GM21390 (cell line): ENCODE measurements at regions not wholly inside any gene's neighbourhood (a gene's known extent, or its start where the extent isn't known, plus 50 kb on each side); places are given as distances from the start of the nearest gene placed in this dataset.

Experiments
- ATAC-seq: cut with Tn5 transposase; IDR thresholded peaks from one replicate; pipeline ENCODE4 v1.9.1; 2021; ENCODE audit not compliant: unreplicated experiment

DNA sequence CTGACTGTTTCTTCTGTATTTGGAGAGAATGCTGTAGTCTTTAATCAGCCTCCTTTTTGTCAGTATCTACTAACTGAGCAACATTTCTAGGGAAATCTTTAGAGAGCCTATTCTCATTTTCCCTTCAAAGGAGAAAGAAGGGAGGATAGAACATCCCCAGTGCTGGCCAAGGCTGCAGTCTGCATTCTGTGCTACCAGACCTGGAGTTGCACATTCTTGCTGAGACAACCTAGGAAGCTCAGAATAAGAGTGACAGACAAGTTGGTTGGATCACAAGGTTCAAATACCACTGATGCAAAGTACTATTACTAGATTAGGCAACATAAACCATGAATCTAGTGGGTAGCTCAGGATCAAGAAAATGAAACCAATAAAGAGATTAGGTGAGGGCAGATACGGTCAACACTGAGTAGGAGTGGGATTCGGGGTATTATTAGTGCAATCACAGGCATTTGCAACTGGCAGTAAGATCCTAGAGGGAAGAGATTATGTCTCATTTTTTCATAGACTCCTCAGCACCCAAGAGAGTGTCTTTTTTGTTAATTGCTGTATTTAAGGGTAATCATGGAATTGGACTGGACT lies 213.5 kb upstream of the FAM83B start:
- ATAC-seq, result no peak

DNA sequence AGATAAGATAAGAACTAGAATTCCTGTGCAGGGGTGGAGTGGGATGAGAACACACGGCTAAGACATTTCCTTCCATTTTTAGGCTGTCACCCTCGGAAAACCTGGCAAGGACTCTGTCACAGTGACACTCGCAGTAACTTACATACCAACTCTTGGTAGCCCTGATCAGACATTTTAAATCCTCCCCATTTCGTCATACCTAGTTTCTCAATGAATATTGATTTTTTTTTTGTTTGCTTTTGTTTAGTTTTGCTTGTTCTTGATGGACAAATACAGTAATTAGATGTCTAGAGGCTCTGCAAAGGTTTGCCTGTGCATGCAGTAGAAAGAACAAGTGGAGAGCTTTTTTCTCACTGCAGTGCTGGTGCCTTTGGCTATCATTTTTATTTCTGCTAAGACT lies 213.0 kb upstream of the FAM83B start:
- ATAC-seq, result no peak

DNA sequence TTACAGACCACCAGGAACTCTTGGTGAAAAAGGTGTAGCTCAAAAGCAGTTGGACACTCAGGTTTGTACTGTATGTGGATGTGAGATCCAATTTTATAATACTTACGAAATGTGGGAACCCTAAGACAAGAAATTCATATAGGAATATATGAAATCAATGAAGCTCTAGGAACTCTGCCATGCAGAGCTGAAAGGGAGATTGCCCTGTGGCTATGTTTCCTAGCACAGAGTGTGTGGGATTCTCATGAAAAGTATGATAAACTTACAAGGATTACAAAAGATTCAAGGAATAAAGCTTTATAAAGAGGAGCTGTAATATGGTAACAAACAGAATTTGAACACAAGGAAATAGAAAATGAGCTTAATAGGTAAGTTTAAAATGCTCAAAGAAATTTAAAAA lies 205.7 kb upstream of the FAM83B start:
- ATAC-seq, result no peak

DNA sequence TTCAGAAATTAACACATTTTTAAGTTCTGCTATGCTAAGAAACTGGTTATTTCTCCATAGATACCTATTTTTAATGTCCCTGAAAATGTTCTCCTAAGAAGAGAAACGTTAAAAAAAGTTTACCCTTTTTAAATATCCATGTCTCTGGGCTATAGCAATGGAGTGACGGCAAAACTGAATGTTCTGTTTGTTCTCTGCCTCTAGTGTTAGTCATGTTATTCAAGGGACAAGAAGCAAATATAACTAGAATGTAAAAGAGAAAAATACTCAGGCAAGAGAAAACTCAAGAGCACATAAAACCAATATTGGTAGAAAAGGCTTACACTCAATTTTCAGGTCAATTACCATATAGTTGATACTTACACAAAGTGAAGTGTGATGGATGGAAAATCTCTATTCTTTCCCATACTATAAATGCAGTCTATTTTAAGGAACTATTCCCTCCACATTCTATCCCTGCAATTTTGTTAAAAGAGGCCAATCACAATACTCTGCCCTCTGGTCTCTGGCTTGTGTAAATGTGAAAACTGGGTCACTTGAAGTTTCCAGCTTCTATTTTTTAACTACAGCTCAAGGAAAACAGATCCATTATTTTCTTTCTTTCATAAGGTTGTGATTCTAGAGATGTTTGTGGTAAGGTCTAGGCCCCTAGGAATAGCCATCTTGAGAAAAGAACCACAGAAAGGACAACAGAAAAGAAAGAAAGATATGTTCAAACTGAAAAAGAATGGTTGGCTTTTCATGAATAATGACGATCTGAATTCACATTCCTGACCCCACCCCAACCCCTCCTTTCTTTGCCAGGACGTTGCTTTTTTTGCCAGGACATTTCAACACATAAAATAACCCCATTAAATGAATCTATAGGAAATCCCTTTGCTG lies 200.3 kb upstream of the FAM83B start:
- no peak for ATAC-seq

DNA sequence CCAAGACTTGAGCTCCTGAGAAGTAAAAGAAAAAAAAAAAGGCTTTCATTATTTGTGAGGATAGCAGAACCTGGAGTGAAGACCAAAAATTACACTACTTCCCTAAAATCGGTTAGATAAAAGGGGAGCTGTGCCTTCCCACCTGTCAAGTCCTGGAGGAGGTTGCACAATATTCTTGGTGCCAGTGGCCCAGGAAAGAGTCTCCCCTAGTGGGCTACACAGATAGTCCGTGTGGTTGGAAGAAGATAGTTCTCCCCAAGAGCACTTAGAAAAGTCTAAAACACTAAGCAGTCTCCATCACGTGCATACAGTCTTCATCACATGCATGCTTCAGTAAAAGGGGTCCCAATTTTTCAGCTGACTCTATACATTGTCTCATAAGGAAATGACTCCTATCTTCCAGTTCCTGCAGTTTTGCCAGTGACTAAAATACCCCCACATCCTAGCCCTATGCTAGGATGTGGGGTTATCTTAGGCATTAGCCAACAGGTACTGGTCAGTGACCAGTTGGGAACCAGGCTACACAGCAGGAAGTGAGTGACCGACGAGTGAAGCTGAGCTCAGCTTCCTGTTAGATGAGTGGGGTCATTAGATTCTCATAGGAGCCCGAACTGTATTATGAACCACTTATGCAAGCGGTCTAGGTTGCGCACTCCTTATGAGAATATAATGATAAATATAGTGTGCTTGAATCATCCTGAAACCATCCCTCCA lies 199.5 kb upstream of the FAM83B start:
- ATAC-seq, result no peak

DNA sequence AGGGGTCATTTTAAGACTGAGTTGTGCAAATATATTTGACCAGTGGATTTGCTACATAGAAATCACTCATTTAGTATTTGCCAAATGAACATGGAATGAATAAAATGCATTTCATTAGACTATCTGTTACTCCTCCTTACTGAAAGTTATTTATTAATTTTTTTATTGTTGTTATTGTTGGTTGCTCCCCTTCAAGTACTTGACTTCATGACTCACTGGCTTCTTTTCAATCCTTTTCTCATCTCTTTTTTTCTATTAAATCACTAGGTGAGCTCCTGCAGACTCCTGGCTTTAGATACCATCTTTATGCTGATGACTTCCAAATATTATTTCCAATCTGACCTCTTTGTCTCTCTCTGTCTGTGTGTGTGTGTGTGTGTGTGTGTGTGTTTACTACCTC lies 192.2 kb upstream of the FAM83B start:
- ATAC-seq, result no peak

DNA sequence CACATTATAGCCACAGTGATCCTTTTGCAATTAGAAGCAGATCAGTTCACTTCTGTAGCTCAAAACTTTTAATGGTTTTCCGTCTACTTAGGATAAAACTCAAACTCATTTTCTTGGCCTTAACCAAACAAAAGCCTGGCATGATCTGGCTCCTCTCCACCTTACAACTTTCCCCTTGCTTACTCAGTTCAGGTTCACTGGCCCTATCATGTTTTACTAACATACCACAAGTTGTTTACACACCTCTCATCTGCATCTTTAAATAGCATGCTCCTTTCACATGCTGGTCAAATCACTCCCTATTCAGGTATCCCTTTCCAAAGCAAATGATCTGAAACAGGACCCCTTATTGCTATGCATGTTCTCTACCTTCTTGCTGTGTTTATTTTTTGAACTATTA lies 191.4 kb upstream of the FAM83B start:
- no peak for ATAC-seq

DNA sequence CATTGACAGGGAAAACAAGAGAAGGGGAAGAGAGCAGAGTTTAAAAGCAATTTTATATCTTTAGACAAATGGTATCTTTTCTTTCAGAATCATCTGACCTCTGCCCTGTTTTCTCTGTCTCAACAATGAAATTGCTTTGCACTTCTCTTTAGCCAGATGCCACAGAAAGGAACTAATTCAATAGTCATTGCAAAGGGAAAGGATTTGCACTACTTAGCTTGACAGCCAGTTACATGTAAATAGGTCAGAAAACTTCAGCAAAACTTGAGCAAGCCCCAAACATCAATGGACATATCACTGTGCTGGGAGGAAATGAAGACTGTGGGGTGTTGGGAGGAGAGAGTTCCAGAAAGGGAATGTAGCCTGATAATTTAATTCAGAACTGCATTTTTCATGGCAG lies 181.3 kb upstream of the FAM83B start:
- no peak for ATAC-seq

DNA sequence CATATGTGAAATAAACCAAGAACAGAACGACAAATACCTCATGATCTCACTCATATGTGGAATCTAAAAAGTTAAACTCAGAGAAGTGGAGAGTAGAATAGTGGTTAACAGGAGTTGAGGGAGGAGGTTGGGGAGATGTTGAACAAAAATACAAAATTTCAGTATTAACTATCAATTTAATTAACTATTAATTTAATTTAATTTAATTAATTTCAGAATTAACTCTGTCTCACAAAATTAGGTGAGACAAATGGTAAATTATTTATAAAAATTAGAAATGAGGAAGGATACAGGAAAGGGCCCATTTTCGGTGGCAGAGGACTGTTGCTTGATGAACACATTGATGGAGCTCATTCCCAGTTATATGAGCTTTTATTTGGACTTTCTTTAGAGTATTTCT lies 166.0 kb upstream of the FAM83B start:
- ATAC-seq, result no peak

DNA sequence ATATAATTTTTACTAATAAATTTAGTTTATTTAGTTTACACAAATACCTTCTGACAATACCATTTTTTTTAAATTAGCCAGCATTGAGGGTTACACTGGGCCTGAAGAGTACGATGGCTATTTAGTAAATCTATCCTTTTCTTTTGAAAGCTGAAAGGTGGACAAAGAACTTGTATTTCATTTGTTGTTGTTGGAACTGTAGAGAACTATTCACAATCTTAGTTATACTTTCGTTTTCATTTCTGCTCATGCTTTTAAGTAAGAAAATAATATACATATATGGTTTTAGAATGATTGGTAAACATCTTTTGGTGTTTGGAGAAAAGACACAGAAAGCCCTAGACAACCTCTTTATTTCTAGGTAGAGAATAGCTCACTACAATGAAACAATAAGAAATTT lies 165.3 kb upstream of the FAM83B start:
- no peak for ATAC-seq

DNA sequence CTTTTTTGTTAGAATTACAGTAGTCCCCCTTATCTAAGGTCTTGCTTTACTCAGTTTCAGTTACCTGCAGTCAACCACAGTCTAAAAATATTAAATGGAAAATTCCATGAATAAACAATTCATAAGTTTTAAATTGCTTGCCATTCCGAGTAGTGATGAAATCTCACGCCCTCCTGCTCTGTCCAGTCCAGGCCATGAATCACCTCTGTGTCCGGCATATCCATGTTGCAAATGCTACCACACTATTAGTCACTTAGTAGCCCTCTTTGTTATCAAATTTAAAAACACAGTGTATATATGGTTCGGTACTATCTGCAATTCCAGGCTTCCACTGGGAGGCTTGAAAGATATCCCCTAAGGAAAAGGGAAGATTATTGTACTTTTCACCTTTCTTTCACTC lies 164.6 kb upstream of the FAM83B start:
- ATAC-seq, result no peak

DNA sequence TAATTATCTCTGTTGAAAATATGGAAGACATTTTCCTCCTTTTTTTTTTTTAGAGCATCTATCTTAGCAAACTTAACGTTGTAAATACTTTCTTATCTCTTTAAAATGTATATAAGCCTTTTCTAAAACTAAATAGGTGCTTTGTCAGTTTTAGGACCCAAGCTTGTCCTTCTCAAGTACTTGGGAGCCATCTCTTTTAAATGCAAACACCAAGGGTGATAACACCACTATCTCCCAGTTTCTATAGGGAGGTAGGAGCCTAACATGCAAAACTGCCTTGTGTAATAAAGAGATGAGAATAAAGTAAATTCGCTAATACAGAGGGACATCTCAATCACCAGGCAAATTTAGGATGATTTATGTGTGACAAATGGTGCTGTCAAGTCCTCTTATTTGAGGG lies 157.0 kb upstream of the FAM83B start:
- ATAC-seq, result no peak

DNA sequence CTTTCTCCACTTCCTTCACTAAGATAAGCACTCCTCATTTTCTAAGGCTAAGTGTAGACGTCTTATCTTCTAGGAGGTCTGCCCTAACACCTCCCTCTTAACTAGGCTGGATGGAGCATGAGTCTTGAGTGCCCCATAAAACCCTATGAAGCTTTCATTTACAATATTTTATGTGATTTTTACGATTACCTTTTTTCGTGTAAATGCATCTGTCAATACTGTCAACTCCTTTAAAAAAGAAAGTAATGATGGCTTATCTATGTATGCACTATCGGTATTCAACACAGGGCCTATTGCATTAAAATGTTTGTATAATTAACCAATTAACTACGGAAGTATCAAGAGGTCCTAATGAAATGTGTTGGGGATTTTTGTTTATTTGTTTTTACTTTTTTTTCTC lies 156.0 kb upstream of the FAM83B start:
- ATAC-seq, result no peak

DNA sequence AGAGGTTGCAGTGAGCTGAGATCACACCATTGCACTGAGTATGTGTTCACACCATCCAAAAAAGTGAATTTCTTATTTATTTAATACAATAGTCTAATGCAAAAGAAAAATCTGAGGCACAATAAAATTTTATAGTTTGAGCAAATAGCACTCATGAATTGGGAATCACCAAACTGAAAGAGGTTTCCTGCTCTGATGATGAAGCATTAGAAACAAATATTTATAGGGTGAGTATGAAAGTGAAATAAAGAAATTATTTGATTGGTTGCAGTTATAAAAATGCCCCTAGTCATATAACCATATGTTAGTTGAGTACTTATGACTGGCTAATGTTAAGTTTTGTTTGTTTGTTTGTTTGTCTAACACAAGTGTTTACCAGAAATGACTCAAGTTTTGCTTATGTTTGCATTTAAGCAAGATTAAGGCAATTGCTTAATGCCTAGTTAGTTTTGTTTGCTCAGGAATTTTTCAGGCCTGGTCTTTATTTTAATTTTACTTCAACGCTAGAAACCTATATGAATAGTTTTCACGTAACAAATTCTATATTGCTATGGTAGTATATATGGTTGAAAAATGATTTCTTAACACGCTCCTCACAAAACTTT lies 151.5 kb upstream of the FAM83B start:
- ATAC-seq, result no peak

DNA sequence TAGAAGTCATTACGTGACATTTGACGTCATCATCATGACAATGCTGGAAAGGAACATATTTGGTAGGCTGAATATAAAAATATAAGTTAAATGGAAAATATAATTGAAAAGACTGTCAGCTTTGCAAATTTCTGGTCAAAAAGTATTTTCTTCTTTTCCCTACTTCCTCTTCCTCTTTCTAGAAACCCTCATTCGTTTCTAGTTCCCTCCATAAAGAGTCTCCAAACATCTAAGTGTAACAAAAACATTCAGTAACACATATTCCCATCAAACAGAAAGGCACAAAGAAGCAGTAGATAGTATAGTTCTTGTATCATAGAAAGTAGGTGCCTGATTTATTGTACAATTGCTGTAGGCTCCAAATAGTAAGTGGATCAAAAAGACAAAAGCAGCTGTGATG lies 150.8 kb upstream of the FAM83B start:
- ATAC-seq, result no peak

DNA sequence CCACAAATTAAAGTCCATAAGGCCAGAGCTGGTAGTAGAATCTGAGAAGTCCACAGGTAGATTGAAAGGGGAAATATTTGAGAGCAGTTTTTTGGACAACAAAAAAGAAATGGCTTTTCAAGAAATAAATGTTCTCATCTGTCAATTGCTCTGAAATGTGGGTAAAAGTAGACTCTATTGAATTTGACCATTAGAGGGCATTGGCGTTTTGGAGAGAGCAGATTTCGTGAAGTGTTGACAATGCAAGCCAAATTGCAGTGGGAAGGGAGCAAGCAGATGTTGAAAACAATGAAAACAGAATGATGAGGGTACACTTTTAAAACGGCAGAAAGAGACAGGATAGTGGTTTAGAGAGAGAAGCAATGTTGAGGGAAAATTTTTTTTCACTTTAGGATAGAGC lies 149.1 kb upstream of the FAM83B start:
- no peak for ATAC-seq

DNA sequence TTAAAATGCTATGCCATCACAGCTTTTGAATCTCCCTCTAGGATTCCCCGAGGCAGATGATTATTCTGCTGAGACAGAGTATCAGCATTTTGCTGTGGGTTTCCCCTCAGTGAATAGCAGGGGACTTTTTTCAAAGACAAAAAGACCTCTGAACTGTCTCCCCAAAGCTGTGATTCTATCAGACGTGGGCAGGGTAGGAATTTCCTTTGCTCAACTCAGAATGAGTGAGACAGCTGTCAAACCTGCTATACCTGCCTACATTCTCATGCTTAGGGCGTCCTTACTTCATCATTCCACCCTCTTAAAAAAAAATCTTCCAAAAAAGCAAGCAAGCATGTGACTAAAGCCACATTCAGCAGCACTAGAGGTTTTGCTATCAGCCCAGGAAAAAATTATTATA lies 147.6 kb upstream of the FAM83B start:
- peak; percentile 58 for ATAC-seq

DNA sequence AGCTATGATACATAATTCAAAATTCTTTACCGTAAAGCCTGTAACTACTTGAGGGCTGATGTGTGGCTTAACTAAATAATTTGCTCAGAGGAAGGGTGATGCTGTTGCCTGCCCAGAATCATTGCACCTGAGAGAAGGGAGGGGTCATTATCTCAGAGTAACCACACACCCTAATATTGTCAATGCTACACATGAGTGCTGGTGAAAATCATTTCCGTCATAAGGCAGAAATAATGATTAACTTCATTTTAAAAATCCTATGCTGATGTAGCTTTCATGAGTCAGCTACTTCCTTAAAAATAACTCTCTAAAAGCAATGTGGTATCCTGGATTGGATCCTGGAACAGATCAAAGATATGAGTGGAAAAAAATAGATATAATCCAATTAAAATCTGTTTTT lies 146.4 kb upstream of the FAM83B start:
- ATAC-seq, result no peak

DNA sequence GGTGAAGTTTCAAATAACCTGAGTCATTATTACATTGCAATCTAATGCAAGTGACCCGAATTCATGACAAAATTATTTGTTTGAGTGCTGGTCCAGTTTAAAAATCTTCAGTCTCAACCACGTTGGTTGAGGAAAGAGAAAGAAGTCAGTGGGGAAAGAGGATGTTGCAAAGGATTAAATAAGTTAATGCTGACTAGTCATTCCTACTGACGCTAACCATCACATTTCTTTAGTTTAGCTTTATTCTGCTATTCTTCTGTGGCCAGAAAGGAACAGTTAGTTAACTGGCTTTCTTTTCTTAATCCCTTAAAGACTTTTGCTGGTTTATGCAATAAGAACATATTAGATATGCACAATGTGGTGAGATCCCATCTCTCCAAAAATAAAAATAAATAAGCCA lies 143.8 kb upstream of the FAM83B start:
- no peak for ATAC-seq

DNA sequence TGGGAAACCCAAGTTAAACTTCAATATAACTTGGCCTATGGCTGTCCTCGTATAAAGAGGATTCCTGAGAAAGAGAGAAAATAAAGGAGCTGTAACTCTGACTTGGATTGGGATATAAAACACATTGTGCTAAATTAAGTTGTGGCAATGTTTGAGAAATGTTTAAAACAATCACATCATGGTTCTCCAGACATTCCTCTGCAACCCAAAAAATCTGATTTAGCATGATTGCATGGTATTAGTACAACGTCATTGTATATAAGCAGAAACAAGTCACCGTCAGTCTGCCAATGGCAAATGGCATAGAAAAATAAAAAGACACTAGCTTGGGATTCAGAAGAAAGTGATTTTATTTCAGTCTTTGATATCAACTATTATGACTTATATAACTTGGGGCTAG lies 140.2 kb upstream of the FAM83B start:
- ATAC-seq, result no peak

DNA sequence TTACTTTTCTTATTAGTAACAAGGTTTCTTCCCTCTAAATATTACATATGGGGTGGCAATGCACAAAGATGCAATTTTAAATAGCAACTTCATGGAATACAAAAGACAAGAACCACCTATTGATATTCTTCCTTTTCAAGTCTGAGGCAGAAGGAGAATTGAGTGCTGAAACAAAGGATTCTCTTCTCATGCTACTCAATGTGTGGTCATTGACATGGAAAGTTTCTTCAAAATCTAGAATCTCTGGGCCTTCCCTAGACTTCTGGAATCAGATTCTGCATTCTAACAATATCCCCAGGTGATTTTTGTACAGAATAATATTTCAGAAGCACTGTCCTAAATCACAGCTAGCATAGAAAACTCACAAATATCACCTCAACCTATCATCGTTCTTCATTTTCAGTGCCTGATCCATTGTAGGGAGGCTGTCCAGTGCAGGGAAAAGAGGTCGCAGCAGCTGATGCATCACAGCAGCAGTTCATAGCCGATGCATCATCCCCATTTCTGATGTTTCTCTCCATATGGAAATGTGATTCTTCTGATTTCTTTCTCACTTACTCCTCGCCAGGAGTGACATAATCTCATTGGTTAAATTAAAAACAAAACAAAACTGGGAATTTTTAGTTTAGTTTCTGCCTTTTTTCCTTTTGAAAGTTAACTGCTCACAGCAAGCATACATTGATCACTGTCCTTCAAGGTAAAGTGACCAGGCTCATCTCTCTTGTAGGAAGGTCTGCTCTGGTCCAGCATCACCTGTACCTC lies 139.5 kb upstream of the FAM83B start:
- no peak for ATAC-seq
